GM19372 (cell line): ENCODE measurements at regions not wholly inside any gene's neighbourhood (a gene's known extent, or its start where the extent isn't known, plus 50 kb on each side); places are given as distances from the start of the nearest gene placed in this dataset.

Experiments used
- ATAC-seq: cut with Tn5 transposase; IDR thresholded peaks from one replicate; pipeline ENCODE4 v1.9.1; 2021; ENCODE audit warnings: mild to moderate bottlenecking, low read depth, moderate library complexity; ENCODE audit not compliant: unreplicated experiment

GRCh38 chr22:25365491-25366261 lies 146.2 kb downstream of the CRYBB2 start:
- no peak for ATAC-seq

- no peak for ATAC-seq
Measured at GRCh38 chr22:25366408-25366807, 147.0 kb downstream of the CRYBB2 start.

GRCh38 chr22:25366876-25367466 lies 147.5 kb downstream of the CRYBB2 start:
- ATAC-seq: no peak

GRCh38 chr22:25367756-25368155 lies 148.3 kb downstream of the CRYBB2 start:
- ATAC-seq: no peak

- ATAC-seq: no peak
Measured at GRCh38 chr22:25368271-25368670, 148.8 kb downstream of the CRYBB2 start.

GRCh38 chr22:25369041-25369440 lies 149.6 kb downstream of the CRYBB2 start:
- ATAC-seq: no peak

GRCh38 chr22:25370322-25370721 lies 150.9 kb downstream of the CRYBB2 start:
- ATAC-seq: no peak

GRCh38 chr22:25372000-25372595 lies 152.7 kb downstream of the CRYBB2 start:
- no peak for ATAC-seq

- ATAC-seq: no peak
Measured at GRCh38 chr22:25373961-25374360, 154.5 kb downstream of the CRYBB2 start.

GRCh38 chr22:25374869-25375268 lies 155.4 kb downstream of the CRYBB2 start:
- ATAC-seq: no peak

GRCh38 chr22:25375683-25376082 lies 156.2 kb downstream of the CRYBB2 start:
- ATAC-seq: no peak

GRCh38 chr22:25377699-25378098 lies 158.3 kb downstream of the CRYBB2 start:
- ATAC-seq: no peak

GRCh38 chr22:25380122-25380747 lies 160.8 kb downstream of the CRYBB2 start:
- ATAC-seq: no peak

- no peak for ATAC-seq
Measured at GRCh38 chr22:25382762-25383161, 163.3 kb downstream of the CRYBB2 start.

- ATAC-seq: no peak
Measured at GRCh38 chr22:25383278-25383820, 163.9 kb downstream of the CRYBB2 start.

- ATAC-seq: no peak
Measured at GRCh38 chr22:25383892-25384291, 164.5 kb downstream of the CRYBB2 start.

- no peak for ATAC-seq
Measured at GRCh38 chr22:25386538-25386884, 167.1 kb downstream of the CRYBB2 start.

- ATAC-seq: no peak
Measured at GRCh38 chr22:25388415-25388814, 169.0 kb downstream of the CRYBB2 start.

- no peak for ATAC-seq
Measured at GRCh38 chr22:25388866-25389540, 169.6 kb downstream of the CRYBB2 start.

GRCh38 chr22:25389541-25389919 lies 170.1 kb downstream of the CRYBB2 start:
- ATAC-seq: no peak
